H9 (cell line): ENCODE measurements at regions not wholly inside any gene's neighbourhood (a gene's known extent, or its start where the extent isn't known, plus 50 kb on each side); places are given as distances from the start of the nearest gene placed in this dataset.

Experiments
- DNase-seq: peaks from one replicate; pipeline ENCODE4 v3.0.0-alpha.2; 2017
- H2AFZ ChIP-seq: one replicate; pipeline ENCODE4 v1.6.1; 2013; ENCODE audit warnings: mild to moderate bottlenecking, low read length, control low read depth, moderate library complexity
- H2AK5ac ChIP-seq: 2 replicates; pipeline ENCODE4 v1.6.1; 2013; ENCODE audit warnings: low read length, control low read depth, mixed read lengths; ENCODE audit not compliant: insufficient read length
- H2BK120ac ChIP-seq: one replicate; pipeline ENCODE4 v1.6.1; 2013; ENCODE audit warnings: low read depth, mild to moderate bottlenecking, low read length, control low read depth, inconsistent platforms; ENCODE audit not compliant: poor library complexity, severe bottlenecking
- H2BK12ac ChIP-seq: 2 replicates; pipeline ENCODE4 v1.6.1; 2013; ENCODE audit warnings: low read length, control low read depth, mixed read lengths, low read depth; ENCODE audit not compliant: insufficient read length
- H2BK15ac ChIP-seq: 2 replicates; pipeline ENCODE4 v1.6.1; 2013; ENCODE audit warnings: low read depth, low read length, control low read depth
- H2BK20ac ChIP-seq: one replicate; pipeline ENCODE4 v1.6.1; 2013; ENCODE audit warnings: low read depth, mild to moderate bottlenecking, low read length, control low read depth, inconsistent platforms; ENCODE audit not compliant: poor library complexity, severe bottlenecking
- H2BK5ac ChIP-seq: 2 replicates; pipeline ENCODE4 v1.6.1; 2013; ENCODE audit warnings: low read length, control low read depth, mixed read lengths; ENCODE audit not compliant: insufficient read length
- H3K14ac ChIP-seq: 2 replicates; pipeline ENCODE4 v1.6.1; 2013; ENCODE audit warnings: low read length, control low read depth; ENCODE audit not compliant: insufficient read depth
- H3K18ac ChIP-seq: 2 replicates; pipeline ENCODE4 v1.6.1; 2013; ENCODE audit warnings: low read depth, mild to moderate bottlenecking, mixed read lengths, low read length, control low read depth; ENCODE audit not compliant: insufficient read length
- H3K23ac ChIP-seq: 2 replicates; pipeline ENCODE4 v1.6.1; 2013; ENCODE audit warnings: low read length, control low read depth, mixed read lengths, low read depth; ENCODE audit not compliant: insufficient read length
- H3K23me2 ChIP-seq: 2 replicates; pipeline ENCODE4 v1.6.1; 2013; ENCODE audit warnings: low read depth, mild to moderate bottlenecking, mixed read lengths, low read length, control low read depth; ENCODE audit not compliant: insufficient read length, poor library complexity, severe bottlenecking
- H3K27ac ChIP-seq: 2 replicates; pipeline ENCODE4 v1.5.1; 2013; ENCODE audit warnings: low read length, control low read depth, mixed read lengths, low read depth; ENCODE audit not compliant: insufficient read length
- H3K27me3 ChIP-seq: 2 replicates; pipeline ENCODE4 v1.6.1; 2013; ENCODE audit warnings: low read length, control low read depth, inconsistent platforms; ENCODE audit not compliant: insufficient read depth
- H3K4ac ChIP-seq: 2 replicates; pipeline ENCODE4 v1.6.1; 2013; ENCODE audit warnings: low read depth, mild to moderate bottlenecking, control low read depth, inconsistent platforms, low read length, moderate library complexity
- H3K4me1 ChIP-seq: 2 replicates; pipeline ENCODE4 v1.6.1; 2013; ENCODE audit warnings: low read length, control low read depth, inconsistent platforms; ENCODE audit not compliant: insufficient read depth
- H3K4me2 ChIP-seq: 2 replicates; pipeline ENCODE4 v1.6.1; 2013; ENCODE audit warnings: low read length, control low read depth, mixed read lengths; ENCODE audit not compliant: insufficient read length, insufficient read depth
- H3K56ac ChIP-seq: 2 replicates; pipeline ENCODE4 v1.6.1; 2013; ENCODE audit warnings: low read depth, mild to moderate bottlenecking, mixed read lengths, low read length, control low read depth; ENCODE audit not compliant: insufficient read length
- H3K79me1 ChIP-seq: 2 replicates; pipeline ENCODE4 v1.6.1; 2013; ENCODE audit warnings: low read depth, mild to moderate bottlenecking, moderate library complexity, low read length, control low read depth, inconsistent platforms; ENCODE audit not compliant: insufficient read depth, poor library complexity, severe bottlenecking
- H3K79me2 ChIP-seq: 2 replicates; pipeline ENCODE4 v1.6.1; 2013; ENCODE audit warnings: low read length, control low read depth, inconsistent platforms; ENCODE audit not compliant: insufficient read depth
- H3K9ac ChIP-seq: 2 replicates; pipeline ENCODE4 v1.6.1; 2013; ENCODE audit warnings: low read length, control low read depth, mixed read lengths; ENCODE audit not compliant: insufficient read length; ENCODE audit errors: extremely low read depth
- H3K9me3 ChIP-seq: one replicate; pipeline ENCODE4 v1.6.1; 2013; ENCODE audit warnings: low read depth, low read length, inconsistent platforms; ENCODE audit not compliant: control insufficient read depth
- H3T11ph ChIP-seq: one replicate; pipeline ENCODE4 v1.6.1; 2013; ENCODE audit warnings: mild to moderate bottlenecking, low read length, control low read depth, inconsistent platforms
- H4K20me1 ChIP-seq: one replicate; pipeline ENCODE4 v1.6.1; 2013; ENCODE audit not compliant: control insufficient read depth, insufficient read length, insufficient read depth
- H4K5ac ChIP-seq: 2 replicates; pipeline ENCODE4 v1.6.1; 2013; ENCODE audit warnings: low read depth, mild to moderate bottlenecking, mixed read lengths, low read length, control low read depth; ENCODE audit not compliant: insufficient read length
- H4K8ac ChIP-seq: replicated peaks from 2 replicates; pipeline ENCODE4 v1.6.1; 2013; ENCODE audit warnings: low read length, control low read depth, mixed read lengths, low read depth; ENCODE audit not compliant: insufficient read length
- H4K91ac ChIP-seq: 2 replicates; pipeline ENCODE4 v1.6.1; 2013; ENCODE audit warnings: low read depth, mild to moderate bottlenecking, moderate library complexity, mixed read lengths, low read length, control low read depth; ENCODE audit not compliant: insufficient read length
- H3K27ac Mint-ChIP-seq, 3 experiments: 2 replicates in 2 of 3; 3 replicates in 1 of 3; pipeline ENCODE4 v1.8.0; 2020 to 2021; ENCODE audit warnings: mixed read lengths in 3 of 3, mild to moderate bottlenecking in 1 of 3, moderate library complexity in 1 of 3
- H3K27me3 Mint-ChIP-seq: 2 replicates; pipeline ENCODE4 v1.8.0; 2021; ENCODE audit warnings: low read depth, mild to moderate bottlenecking, moderate library complexity, mixed read lengths
- H3K36me3 Mint-ChIP-seq, 3 experiments: 2 replicates in 2 of 3; 3 replicates in 1 of 3; pipeline ENCODE4 v1.8.0; 2020 to 2021; ENCODE audit warnings: low read depth in 3 of 3, mixed read lengths in 3 of 3; ENCODE audit not compliant: insufficient read depth in 1 of 3
- H3K4me1 Mint-ChIP-seq, 2 experiments: 2 replicates each; pipeline ENCODE4 v1.8.0; 2020; ENCODE audit warnings: mixed read lengths in 2 of 2
- H3K4me3 Mint-ChIP-seq, 2 experiments: 2 replicates in 1 of 2; 3 replicates in 1 of 2; pipeline ENCODE4 v1.8.0; 2020 to 2021; ENCODE audit warnings: mild to moderate bottlenecking in 2 of 2, mixed read lengths in 2 of 2, moderate library complexity in 1 of 2
- H3K9me3 Mint-ChIP-seq, 2 experiments: 2 replicates in 1 of 2; 3 replicates in 1 of 2; pipeline ENCODE4 v1.8.0; 2020; ENCODE audit warnings: mild to moderate bottlenecking in 2 of 2, mixed read lengths in 2 of 2, moderate library complexity in 1 of 2
- CTCF ChIP-seq: fragments of 200-600 bp; sonication (generic); conservative IDR thresholded peaks from 3 replicates; pipeline ENCODE4 v1.8.0; 2021; ENCODE audit warnings: antibody characterized with exemption, mild to moderate bottlenecking
- whole genome bisulfite sequencing: extraction: QIAGEN DNeasy Blood & Tissue Kit; methylation state at CpG from one replicate; pipeline ENCODE4 v1.1.7; 2013; ENCODE audit warnings: missing lambda C conversion rate, low lambda C conversion rate, mixed read lengths; ENCODE audit not compliant: insufficient read length; ENCODE audit errors: extremely low coverage; 5-methylcytosine and 5-hydroxymethylcytosine counted together

GRCh38 chr16:48879223-48880122 is 269.5 kb upstream of the N4BP1 start:
- no peak for TF ChIP-seq CTCF
- H3K27ac Mint-ChIP-seq, result peak overlapping the region in 1 of 3 experiments; percentile 40; a peak in 1 of 7 replicates

More at GRCh38 chr16:48879223-48880122, 269.5 kb upstream of the N4BP1 start:
- Histone ChIP-seq H4K5ac (no peak overlapping the region), H3K4me1 (no peaks in the 10 kb centered on the region), H3K4ac (no peak overlapping the region), H4K91ac (no peak overlapping the region), H3K23ac (no peak overlapping the region), H3K14ac (no peak overlapping the region), H2BK120ac (no peak overlapping the region), H3K56ac (no peak overlapping the region), H3K27me3 (no peaks in the 10 kb centered on the region), H2AFZ (no peak overlapping the region), H2BK12ac (no peak overlapping the region), H3K27ac (no peak overlapping the region), H3K18ac (no peak overlapping the region), H3K9me3 (no peaks in the 10 kb centered on the region), H3K4me2 (no peak overlapping the region), H3K79me1 (no peaks in the 10 kb centered on the region), H2BK15ac (no peak overlapping the region), H3K9ac (no peak overlapping the region), H2BK5ac (no peak overlapping the region), H3T11ph (no peak overlapping the region), H2AK5ac (no peak overlapping the region), H4K20me1 (no peaks in the 10 kb centered on the region), H3K79me2 (no peaks in the 10 kb centered on the region), H4K8ac (no peak overlapping the region), H2BK20ac (no peak overlapping the region), H3K23me2 (no peaks in the 10 kb centered on the region)
- no peak for DNase-seq
- Mint-ChIP-seq H3K4me1 (no peaks in the 10 kb centered on the region), H3K36me3 (no peaks in the 10 kb centered on the region), H3K9me3 (no peaks in the 10 kb centered on the region), H3K4me3 (no peak overlapping the region), H3K27me3 (peaks cover 5% of the 10 kb centered on the region)
- no CpG with 5 or more reads among the region's 14 CpGs for WGBS
